ENCODE measurements at regions not wholly inside any gene's neighbourhood (a gene's known extent, or its start where the extent isn't known, plus 50 kb on each side); places are given as distances from the start of the nearest gene placed in this dataset.
A peak's percentile ranks its signal among the peaks of the same experiment; 100 is the strongest.

GRCh38 chr9:129497005-129497812 is 123.7 kb downstream of the C9orf50 start:
- peak overlapping the region; percentile 30 to 72 (median 62) for H3K4me3 ChIP-seq
- H3K36me3 ChIP-seq, result peaks cover 0 to 12% (median 4%) of the 10 kb centered on the region in 9 donors
- ATAC-seq, result peak; percentile 8 to 30 (median 15)
- WGBS, 4 donors, result 9 to 19% (median 18%) methylated on average over 9 to 16 of the region's 16 CpGs
- intact Hi-C loops (cut with DNase I), result loop anchor here in 7 of 10 donors (2.0 to 5.0 kb wide), 14 partner anchors 50 to 360 kb away; partner anchors contain the start of gene IER5L (in 3 of the 7)
- peak in 1 of 2 donors; percentile 25 for TF ChIP-seq POLR2A (IDR thresholded peaks at IDR 0.05)
- TF ChIP-seq, protein P1, sequence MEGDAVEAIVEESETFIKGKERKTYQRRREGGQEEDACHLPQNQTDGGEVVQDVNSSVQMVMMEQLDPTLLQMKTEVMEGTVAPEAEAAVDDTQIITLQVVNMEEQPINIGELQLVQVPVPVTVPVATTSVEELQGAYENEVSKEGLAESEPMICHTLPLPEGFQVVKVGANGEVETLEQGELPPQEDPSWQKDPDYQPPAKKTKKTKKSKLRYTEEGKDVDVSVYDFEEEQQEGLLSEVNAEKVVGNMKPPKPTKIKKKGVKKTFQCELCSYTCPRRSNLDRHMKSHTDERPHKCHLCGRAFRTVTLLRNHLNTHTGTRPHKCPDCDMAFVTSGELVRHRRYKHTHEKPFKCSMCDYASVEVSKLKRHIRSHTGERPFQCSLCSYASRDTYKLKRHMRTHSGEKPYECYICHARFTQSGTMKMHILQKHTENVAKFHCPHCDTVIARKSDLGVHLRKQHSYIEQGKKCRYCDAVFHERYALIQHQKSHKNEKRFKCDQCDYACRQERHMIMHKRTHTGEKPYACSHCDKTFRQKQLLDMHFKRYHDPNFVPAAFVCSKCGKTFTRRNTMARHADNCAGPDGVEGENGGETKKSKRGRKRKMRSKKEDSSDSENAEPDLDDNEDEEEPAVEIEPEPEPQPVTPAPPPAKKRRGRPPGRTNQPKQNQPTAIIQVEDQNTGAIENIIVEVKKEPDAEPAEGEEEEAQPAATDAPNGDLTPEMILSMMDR (IDR thresholded peaks at IDR 0.05), result peak in 1 of 12 donors; percentile 4
- no peaks in the 10 kb centered on the region for H3K27me3 ChIP-seq
- H3K4me1 ChIP-seq, result peaks cover 0 to 81% (median 52%) of the 10 kb centered on the region in 12 donors
- DNase-seq, result peak in 4 of 5 donors; percentile 47 to 74 (median 58)
- H3K9me3 ChIP-seq, result no peaks in the 10 kb centered on the region
- peak overlapping the region; percentile 93 to 100 (median 98) for H3K27ac ChIP-seq

DNA sequence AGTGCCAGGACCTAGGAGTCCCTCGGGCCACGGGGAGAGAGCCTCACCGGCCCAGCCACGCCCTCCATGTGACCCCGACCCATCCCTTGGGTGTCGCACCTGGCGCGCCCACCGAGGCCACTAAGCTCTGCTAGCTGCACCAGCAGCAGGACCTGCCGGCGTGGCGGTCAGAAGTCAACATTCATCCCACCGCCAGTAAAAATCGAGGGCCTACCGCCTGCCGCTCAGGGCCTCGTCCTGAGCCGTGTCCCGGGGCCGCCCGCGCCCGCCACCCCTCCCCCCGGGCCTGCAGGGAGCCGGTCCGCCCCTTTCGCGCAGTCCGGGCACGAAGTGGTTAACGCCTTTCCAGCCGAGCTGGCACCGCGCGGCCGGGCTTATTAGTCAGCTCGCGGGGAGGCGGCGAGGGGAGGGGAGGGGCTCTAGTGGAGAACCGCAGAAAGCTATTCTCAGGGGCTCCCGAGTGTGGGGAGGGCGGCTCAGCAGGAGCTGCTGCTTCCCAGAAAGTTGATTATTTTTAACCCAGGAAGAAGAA is 124.4 kb downstream of the C9orf50 start:
- H3K4me3 ChIP-seq, result peak overlapping the region; percentile 30 to 72 (median 62)
- ATAC-seq (peak; percentile 65 to 83 (median 81)), DNase-seq (peak; percentile 95 to 98 (median 97))
- peaks cover 0 to 88% (median 58%) of the 10 kb centered on the region in 12 donors for H3K4me1 ChIP-seq
- no peaks in the 10 kb centered on the region for H3K27me3 ChIP-seq
- TF ChIP-seq, protein P1 (IDR thresholded peaks at IDR 0.05), result no peak
- TF ChIP-seq POLR2A (IDR thresholded peaks at IDR 0.05), result peak; percentile 69 to 86
- H3K27ac ChIP-seq, result peak overlapping the region; percentile 93 to 100 (median 98)
- peaks cover 0 to 15% (median 4%) of the 10 kb centered on the region in 9 donors for H3K36me3 ChIP-seq
- WGBS, 4 donors, result 0 to 1% (median 1%) methylated on average over 26 to 43 of the region's 43 CpGs
- intact Hi-C loops (cut with DNase I), result loop anchor here in 7 of 10 donors (1.0 to 5.0 kb wide), 16 partner anchors 36 to 359 kb away; partner anchors contain the start of gene IER5L (in 3 of the 7)
- no peaks in the 10 kb centered on the region for H3K9me3 ChIP-seq

DNA sequence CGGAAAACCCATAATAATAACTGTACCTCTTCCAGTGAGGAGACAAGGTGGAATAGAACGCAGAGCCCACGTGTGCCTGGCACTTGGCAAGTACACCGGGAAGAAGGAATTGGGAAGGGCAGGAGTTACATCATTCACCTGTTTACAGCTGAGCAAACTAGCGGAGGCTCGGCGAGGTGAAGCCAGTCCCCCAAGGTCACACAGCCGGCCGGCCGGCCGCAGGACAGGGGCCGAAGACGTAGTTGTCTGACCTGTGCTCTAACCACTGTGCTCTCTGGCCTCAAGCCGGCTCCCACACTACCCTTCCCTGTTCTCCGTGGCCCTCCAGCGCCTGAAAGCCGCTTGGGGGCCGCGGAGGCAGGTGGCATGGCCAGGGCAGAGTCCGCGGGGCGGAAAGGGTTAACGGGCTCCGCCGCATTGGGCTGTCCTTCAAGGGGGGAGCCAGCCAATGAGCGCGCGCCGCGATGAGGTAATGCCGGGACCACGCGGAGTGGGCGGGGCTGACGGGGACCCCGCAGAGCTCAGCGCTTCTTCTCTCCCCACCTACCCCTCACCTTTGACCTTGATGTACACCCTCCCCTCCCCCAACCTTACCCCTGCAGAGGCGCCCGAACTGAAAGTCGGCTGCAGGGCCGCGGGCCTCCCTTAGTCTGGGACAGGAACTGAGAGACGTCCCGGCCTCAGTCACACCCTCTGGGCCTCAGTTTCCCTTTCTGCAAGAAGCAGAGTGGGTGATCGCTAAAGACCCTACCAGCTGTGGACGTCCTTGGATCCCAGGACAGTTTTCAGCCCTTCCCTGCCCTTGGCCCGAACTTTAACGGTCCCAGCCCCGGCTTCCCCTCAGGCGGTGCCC is 125.1 kb downstream of the C9orf50 start:
- DNase-seq (peak; percentile 96 to 98 (median 97)), ATAC-seq (peak; percentile 84 to 89 (median 86))
- no peaks in the 10 kb centered on the region for H3K9me3 ChIP-seq
- peak overlapping the region; percentile 30 to 72 (median 62) for H3K4me3 ChIP-seq
- intact Hi-C loops (cut with DNase I), result loop anchor here in 7 of 10 donors (1.0 to 5.0 kb wide), 16 partner anchors 36 to 359 kb away; partner anchors contain the start of gene IER5L (in 3 of the 7)
- H3K36me3 ChIP-seq, result peaks cover 0 to 15% (median 4%) of the 10 kb centered on the region in 9 donors
- H3K4me1 ChIP-seq, result peaks cover 7 to 92% (median 64%) of the 10 kb centered on the region in 12 donors
- H3K27ac ChIP-seq, result peak overlapping the region; percentile 93 to 100 (median 98)
- WGBS, 4 donors, result 1 to 8% (median 3%) methylated on average over 21 to 50 of the region's 50 CpGs
- no peaks in the 10 kb centered on the region for H3K27me3 ChIP-seq
- TF ChIP-seq, protein P1 (IDR thresholded peaks at IDR 0.05), result no peak
- TF ChIP-seq POLR2A (IDR thresholded peaks at IDR 0.05), result peak in 1 of 2 donors; percentile 14

Data from heart left ventricle (tissue), 16 donors.